SK-N-SH (cell line): ENCODE measurements at regions not wholly inside any gene's neighbourhood (a gene's known extent, or its start where the extent isn't known, plus 50 kb on each side); places are given as distances from the start of the nearest gene placed in this dataset.

ENCODE experiments used
- CTCF ChIA-PET: fragments of 300-600, 350-600 bp; formaldehyde crosslinking; extraction: SDS; loops from one replicate; lab custom pipeline; 2021; lab: Yijun Ruan, JAX
- POLR2A ChIA-PET: fragments of 350-600 bp; sonication (Branson Sonifier 250); formaldehyde crosslinking; extraction: SDS; loops from one replicate; lab custom pipeline; 2020; ENCODE audit warnings: antibody characterized with exemption, inconsistent platforms; lab: Yijun Ruan, JAX
- DNase-seq: peaks from one replicate; pipeline ENCODE4 v3.0.0; 2012
- H2AFZ ChIP-seq: fragments of 200-600 bp; sonication (generic); 2 replicates; pipeline ENCODE4 v1.8.1; 2016; ENCODE audit warnings: antibody characterized with exemption, mild to moderate bottlenecking, low read depth
- H3F3A ChIP-seq: fragments of 200-600 bp; sonication (generic); replicated peaks from 2 replicates; pipeline ENCODE3; 2016; ENCODE audit warnings: antibody characterized with exemption, mild to moderate bottlenecking; ENCODE audit not compliant: insufficient read depth
- H3K27ac ChIP-seq, 2 experiments: fragments of 200-500 bp in 1 of 2; fragments of 200-600 bp in 1 of 2; sonication (Bioruptor generic) in 1 of 2; sonication (generic), shearing (Covaris generic) in 1 of 2; 2 replicates each; pipeline versions ENCODE4 v1.5.1 to v1.6.1; 2014 to 2016; ENCODE audit warnings: low read depth in 2 of 2, inconsistent platforms in 1 of 2, low read length in 1 of 2, mild to moderate bottlenecking in 1 of 2, mixed read lengths in 1 of 2
- H3K27me3 ChIP-seq: fragments of 200-600 bp; sonication (generic), shearing (Covaris generic); 2 replicates; pipeline ENCODE4 v1.6.1; 2016; ENCODE audit warnings: mixed run types; ENCODE audit not compliant: insufficient read depth
- H3K36me3 ChIP-seq, 2 experiments: fragments of 200-500 bp in 1 of 2; fragments of 200-600 bp in 1 of 2; sonication (Bioruptor generic) in 1 of 2; sonication (generic) in 1 of 2; replicated peaks in 1 of 2; 2 replicates each; pipeline versions ENCODE3 to v1.5.1; 2014 to 2016; ENCODE audit warnings: low read length in 1 of 2, mild to moderate bottlenecking in 1 of 2; ENCODE audit not compliant: insufficient read depth in 2 of 2, control insufficient read depth in 1 of 2
- H3K4me1 ChIP-seq, 2 experiments: fragments of 200-500 bp in 1 of 2; fragments of 200-600 bp in 1 of 2; sonication (Bioruptor generic) in 1 of 2; sonication (generic), shearing (Covaris generic) in 1 of 2; 2 replicates each; pipeline versions ENCODE4 v1.5.1 to v1.6.1; 2014 to 2016; ENCODE audit warnings: low read depth in 1 of 2, low read length in 1 of 2, mixed run types in 1 of 2; ENCODE audit not compliant: insufficient read depth in 2 of 2, control insufficient read depth in 1 of 2
- H3K4me2 ChIP-seq: fragments of 200-600 bp; sonication (generic), shearing (Covaris generic); 2 replicates; pipeline ENCODE4 v1.6.1; 2017; ENCODE audit warnings: mixed run types
- H3K4me3 ChIP-seq, 2 experiments: fragments of 200-500 bp in 1 of 2; fragments of 200-600 bp in 1 of 2; sonication (Bioruptor generic) in 1 of 2; sonication (generic), shearing (Covaris generic) in 1 of 2; 2 replicates each; pipeline versions ENCODE4 v1.5.1 to v1.8.1; 2014 to 2016; ENCODE audit warnings: low read depth in 2 of 2, inconsistent platforms in 1 of 2, low read length in 1 of 2, mild to moderate bottlenecking in 1 of 2, mixed read lengths in 1 of 2, moderate library complexity in 1 of 2
- H3K79me2 ChIP-seq: fragments of 200-600 bp; sonication (generic); 2 replicates; pipeline ENCODE4 v1.8.1; 2017; ENCODE audit warnings: mild to moderate bottlenecking; ENCODE audit not compliant: insufficient read depth
- H3K9ac ChIP-seq: fragments of 200-600 bp; sonication (generic); 2 replicates; pipeline ENCODE4 v1.6.1; 2017; ENCODE audit warnings: mixed run types
- H3K9me2 ChIP-seq: fragments of 200-600 bp; sonication (generic); 2 replicates; pipeline ENCODE4 v1.6.1; 2017; ENCODE audit warnings: mixed run types
- H3K9me3 ChIP-seq: fragments of 200-600 bp; sonication (generic); 2 replicates; pipeline ENCODE4 v1.6.1; 2017; ENCODE audit warnings: mixed run types, mild to moderate bottlenecking, moderate library complexity
- H4K20me1 ChIP-seq: fragments of 200-600 bp; sonication (generic); 2 replicates; pipeline ENCODE4 v1.6.1; 2017; ENCODE audit warnings: mild to moderate bottlenecking, mixed run types; ENCODE audit not compliant: insufficient read depth
- EZH2phosphoT487 ChIP-seq: fragments of 200-600 bp; sonication (generic); IDR thresholded peaks from 2 replicates; pipeline ENCODE4 v1.6.1; 2017; ENCODE audit warnings: low read depth, mixed run types, mild to moderate bottlenecking, antibody characterized with exemption, moderate library complexity, borderline replicate concordance
- FOSL2 ChIP-seq: IDR thresholded peaks from 2 replicates; pipeline ENCODE4 v1.4.0; 2012; ENCODE audit warnings: low read depth, mild to moderate bottlenecking, moderate library complexity, borderline replicate concordance
- GABPA ChIP-seq: IDR thresholded peaks from 2 replicates; pipeline ENCODE4 v1.4.0; 2012; ENCODE audit warnings: low read depth, mild to moderate bottlenecking
- JUND ChIP-seq: IDR thresholded peaks from 2 replicates; pipeline ENCODE4 v1.4.0; 2012
- MEF2A ChIP-seq: IDR thresholded peaks from 2 replicates; pipeline ENCODE4 v1.4.0; 2012; ENCODE audit warnings: low read depth, borderline replicate concordance
- NFIC ChIP-seq: IDR thresholded peaks from 2 replicates; pipeline ENCODE4 v1.4.0; 2012; ENCODE audit warnings: borderline replicate concordance
- NRF1 ChIP-seq: IDR thresholded peaks from 2 replicates; pipeline ENCODE4 v1.6.1; 2012; ENCODE audit warnings: low read depth, mild to moderate bottlenecking, low read length
- PBX3 ChIP-seq: IDR thresholded peaks from 2 replicates; pipeline ENCODE4; 2012
- RCOR1 ChIP-seq: fragments of 150-350 bp; IDR thresholded peaks from 2 replicates; pipeline ENCODE4 v1.6.1; 2017; ENCODE audit warnings: antibody characterized with exemption, low read length
- RXRA ChIP-seq: IDR thresholded peaks from 2 replicates; pipeline ENCODE4 v1.4.0; 2012; ENCODE audit warnings: low read depth, mild to moderate bottlenecking, borderline replicate concordance
- SIN3A ChIP-seq: IDR thresholded peaks from 2 replicates; pipeline ENCODE4 v1.6.1; 2012; ENCODE audit warnings: low read depth, mild to moderate bottlenecking, low read length, moderate library complexity, borderline replicate concordance
- TCF12 ChIP-seq: IDR thresholded peaks from 2 replicates; pipeline ENCODE4 v1.4.0; 2012
- TEAD4 ChIP-seq: IDR thresholded peaks from 2 replicates; pipeline ENCODE4 v1.4.0; 2012; ENCODE audit warnings: mild to moderate bottlenecking, borderline replicate concordance; ENCODE audit not compliant: insufficient read depth
- USF1 ChIP-seq: IDR thresholded peaks from 2 replicates; pipeline ENCODE4 v1.4.0; 2012; ENCODE audit warnings: low read depth, borderline replicate concordance
- USF2 ChIP-seq: fragments of 150-350 bp; IDR thresholded peaks from 2 replicates; pipeline ENCODE4 v1.6.1; 2017; ENCODE audit warnings: antibody characterized with exemption, low read length, low read depth, borderline replicate concordance
- WGBS: methylation state at CpG from one replicate; pipeline ENCODE4 v1.1.6; 2017; ENCODE audit warnings: low lambda C conversion rate; 5-methylcytosine and 5-hydroxymethylcytosine counted together
- TF ChIP-seq, protein P1 (sequence below): fragments of 150-350 bp; IDR thresholded peaks from 2 replicates; pipeline ENCODE4 v1.6.1; 2016; ENCODE audit warnings: mild to moderate bottlenecking, low read depth, low read length
- TF ChIP-seq, protein P2 (sequence below): fragments of 200-600 bp; sonication (generic); IDR thresholded peaks from 2 replicates; pipeline ENCODE4 v1.6.1; 2017; ENCODE audit warnings: antibody characterized with exemption, mild to moderate bottlenecking, moderate library complexity

DNA sequence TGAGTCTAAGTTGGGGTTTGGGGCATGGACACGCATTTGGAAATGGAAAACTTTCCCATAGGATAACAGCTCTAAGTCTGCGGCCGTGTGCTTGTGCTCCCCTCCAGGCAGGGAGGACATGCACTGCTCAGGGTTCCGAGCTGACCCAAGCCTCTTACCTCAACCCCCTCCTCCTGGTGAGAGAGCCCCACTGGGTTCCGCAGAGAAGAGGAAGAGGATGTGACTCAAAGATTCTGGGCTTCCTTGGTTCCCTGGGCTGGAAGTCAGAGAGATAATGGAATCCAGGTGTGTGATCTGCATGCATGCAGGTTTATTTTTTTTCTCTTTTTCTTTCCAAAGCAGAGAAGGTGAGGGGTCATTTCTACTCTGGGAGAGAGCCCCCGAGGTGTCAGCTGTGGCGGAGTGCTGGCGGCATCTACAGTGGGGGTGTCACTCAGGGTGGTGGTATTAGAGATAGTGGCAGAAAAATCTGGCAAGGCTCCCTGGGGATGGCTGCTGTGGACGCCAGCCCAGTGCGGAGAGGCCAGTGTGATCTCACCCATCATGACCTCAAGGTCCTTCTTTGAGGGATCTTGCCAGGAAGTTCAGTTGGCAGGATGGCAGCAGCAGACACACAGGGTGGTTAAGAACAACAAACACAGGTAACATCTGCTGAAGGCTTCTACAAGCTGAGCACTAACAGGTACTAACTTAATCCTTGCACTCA, 168.7 kb upstream of the HAND2 start:
- Histone ChIP-seq H3K4me1 (peaks cover 0 to 9% of the 10 kb centered on the region in 2 experiments; a peak in 2 of 4 replicates), H3F3A (no peaks in the 10 kb centered on the region), H3K27me3 (no peaks in the 10 kb centered on the region), H3K4me2 (no peak overlapping the region), H3K4me3 (no peak overlapping the region), H3K79me2 (no peaks in the 10 kb centered on the region), H4K20me1 (no peaks in the 10 kb centered on the region), H2AFZ (no peak overlapping the region), H3K9ac (no peak overlapping the region), H3K9me2 (no peaks in the 10 kb centered on the region), H3K9me3 (no peaks in the 10 kb centered on the region), H3K27ac (no peak overlapping the region), H3K36me3 (no peaks in the 10 kb centered on the region)
- WGBS = 64% methylated on average over 9 of the region's 10 CpGs
- ChIA-PET POLR2A (no interaction called here), CTCF (interaction anchor here (1.0 kb wide), 1 partner anchor 14 kb away, joined by 3 read pairs; no protein-coding TSS in a partner anchor)
- 0 out of 2 replicates have a peak, but pooled peaks have one; percentile 38 for TF ChIP-seq RXRA
- TF ChIP-seq GABPA = 0 out of 2 replicates have a peak, but pooled peaks have one; percentile 23
- TF ChIP-seq TEAD4 = no peak
- peak; percentile 89 for TF ChIP-seq TCF12
- peak; percentile 61 for TF ChIP-seq NFIC
- TF ChIP-seq FOSL2 = peak; percentile 26; the same call in 1 of the 2 replicates
- TF ChIP-seq NRF1 = no peak
- TF ChIP-seq PBX3 = no peak
- no peak for TF ChIP-seq SIN3A
- no peak for DNase-seq

- Histone ChIP-seq H2AFZ (no peak overlapping the region), H3K79me2 (no peaks in the 10 kb centered on the region), H3K9me2 (no peaks in the 10 kb centered on the region), H3K27me3 (no peaks in the 10 kb centered on the region), H3K4me1 (peaks cover 0 to 9% of the 10 kb centered on the region in 2 experiments; a peak in 2 of 4 replicates), H3K9ac (no peak overlapping the region), H3K4me2 (no peak overlapping the region), H3K9me3 (no peaks in the 10 kb centered on the region), H4K20me1 (no peaks in the 10 kb centered on the region), H3K36me3 (no peaks in the 10 kb centered on the region), H3F3A (no peaks in the 10 kb centered on the region), H3K4me3 (no peak overlapping the region), H3K27ac (no peak overlapping the region)
- no peak for DNase-seq
- ChIA-PET CTCF (interaction anchor here (1.0 kb wide), 1 partner anchor 15 kb away, joined by 3 read pairs; no protein-coding TSS in a partner anchor), POLR2A (no interaction called here)
- WGBS = 87% methylated on average over 4 of the region's 4 CpGs
- TF ChIP-seq SIN3A = no peak
- no peak for TF ChIP-seq PBX3
- TF ChIP-seq EZH2phosphoT487 = no peak
- TF ChIP-seq MEF2A = no peak
- TF ChIP-seq RCOR1 = no peak
- no peak for TF ChIP-seq JUND
- TF ChIP-seq, protein P1, sequence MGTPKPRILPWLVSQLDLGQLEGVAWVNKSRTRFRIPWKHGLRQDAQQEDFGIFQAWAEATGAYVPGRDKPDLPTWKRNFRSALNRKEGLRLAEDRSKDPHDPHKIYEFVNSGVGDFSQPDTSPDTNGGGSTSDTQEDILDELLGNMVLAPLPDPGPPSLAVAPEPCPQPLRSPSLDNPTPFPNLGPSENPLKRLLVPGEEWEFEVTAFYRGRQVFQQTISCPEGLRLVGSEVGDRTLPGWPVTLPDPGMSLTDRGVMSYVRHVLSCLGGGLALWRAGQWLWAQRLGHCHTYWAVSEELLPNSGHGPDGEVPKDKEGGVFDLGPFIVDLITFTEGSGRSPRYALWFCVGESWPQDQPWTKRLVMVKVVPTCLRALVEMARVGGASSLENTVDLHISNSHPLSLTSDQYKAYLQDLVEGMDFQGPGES = no peak
- TF ChIP-seq USF2 = no peak
- no peak for TF ChIP-seq USF1
- no peak for TF ChIP-seq GABPA
- TF ChIP-seq, protein P2, sequence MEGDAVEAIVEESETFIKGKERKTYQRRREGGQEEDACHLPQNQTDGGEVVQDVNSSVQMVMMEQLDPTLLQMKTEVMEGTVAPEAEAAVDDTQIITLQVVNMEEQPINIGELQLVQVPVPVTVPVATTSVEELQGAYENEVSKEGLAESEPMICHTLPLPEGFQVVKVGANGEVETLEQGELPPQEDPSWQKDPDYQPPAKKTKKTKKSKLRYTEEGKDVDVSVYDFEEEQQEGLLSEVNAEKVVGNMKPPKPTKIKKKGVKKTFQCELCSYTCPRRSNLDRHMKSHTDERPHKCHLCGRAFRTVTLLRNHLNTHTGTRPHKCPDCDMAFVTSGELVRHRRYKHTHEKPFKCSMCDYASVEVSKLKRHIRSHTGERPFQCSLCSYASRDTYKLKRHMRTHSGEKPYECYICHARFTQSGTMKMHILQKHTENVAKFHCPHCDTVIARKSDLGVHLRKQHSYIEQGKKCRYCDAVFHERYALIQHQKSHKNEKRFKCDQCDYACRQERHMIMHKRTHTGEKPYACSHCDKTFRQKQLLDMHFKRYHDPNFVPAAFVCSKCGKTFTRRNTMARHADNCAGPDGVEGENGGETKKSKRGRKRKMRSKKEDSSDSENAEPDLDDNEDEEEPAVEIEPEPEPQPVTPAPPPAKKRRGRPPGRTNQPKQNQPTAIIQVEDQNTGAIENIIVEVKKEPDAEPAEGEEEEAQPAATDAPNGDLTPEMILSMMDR = no peak
Measured at GRCh38 chr4:173697840-173698239, 167.8 kb upstream of the HAND2 start.
